HL-60 (cell line): ENCODE measurements at regions not wholly inside any gene's neighbourhood (a gene's known extent, or its start where the extent isn't known, plus 50 kb on each side); places are given as distances from the start of the nearest gene placed in this dataset.

ENCODE experiments used
- DNase-seq, 2 experiments: peaks; one replicate each; pipeline ENCODE4 v3.0.0-alpha.2; 2010 to 2020; ENCODE audit warnings: low read depth in 1 of 2, low spot score in 1 of 2
- H3K27ac ChIP-seq: fragments of 250-450 bp; sonication (Bioruptor Pico); replicated peaks from 2 replicates; pipeline ENCODE4 v1.5.1; 2020; ENCODE audit warnings: mild to moderate bottlenecking, moderate library complexity
- H3K27me3 ChIP-seq: fragments of 250-450 bp; sonication (Bioruptor Pico); 2 replicates; pipeline ENCODE4 v1.5.1; 2021; ENCODE audit warnings: mild to moderate bottlenecking, moderate library complexity; ENCODE audit not compliant: insufficient read depth, poor library complexity, severe bottlenecking
- H3K4me3 ChIP-seq: replicated peaks from 2 replicates; pipeline ENCODE4 v1.5.1; 2011; ENCODE audit warnings: mild to moderate bottlenecking, control low read depth, low read length; ENCODE audit not compliant: insufficient read depth
- CTCF ChIP-seq: IDR thresholded peaks from one replicate; pipeline ENCODE4 v1.5.1; 2011; ENCODE audit warnings: low read length, control low read depth, inconsistent platforms; ENCODE audit not compliant: insufficient read depth
- GABPA ChIP-seq: IDR thresholded peaks from 2 replicates; pipeline ENCODE4 v1.6.1; 2012; ENCODE audit warnings: low read depth
- POLR2AphosphoS5 ChIP-seq: IDR thresholded peaks from 2 replicates; pipeline ENCODE4 v1.6.1; 2012; ENCODE audit warnings: low read depth
- SPI1 ChIP-seq: IDR thresholded peaks from 2 replicates; pipeline ENCODE4 v1.6.1; 2012; ENCODE audit warnings: low read depth, mild to moderate bottlenecking, borderline replicate concordance
- TF ChIP-seq, protein P1 (sequence below): IDR thresholded peaks from 2 replicates; pipeline ENCODE4 v1.6.1; 2012; ENCODE audit warnings: low read depth; ENCODE audit not compliant: insufficient replicate concordance

DNA sequence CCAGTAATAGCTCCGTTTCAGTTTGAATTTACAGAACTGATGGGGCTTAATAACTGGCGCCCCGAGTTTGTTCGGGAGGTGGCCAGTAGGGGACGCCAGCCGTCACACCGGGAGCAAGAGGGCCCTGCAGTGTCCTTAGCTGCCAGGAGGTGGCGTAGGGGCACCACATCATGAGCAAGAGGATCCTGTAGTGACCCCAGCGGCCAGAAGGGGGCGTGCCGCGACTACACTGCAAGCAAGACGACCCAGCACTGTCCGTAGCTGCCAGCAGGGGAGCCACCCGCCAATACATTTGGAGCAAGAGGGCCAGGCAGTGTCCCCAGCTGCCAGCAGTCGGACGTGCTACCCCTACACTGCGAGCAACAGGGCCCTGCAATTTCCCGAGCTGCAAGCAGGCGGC is 663.7 kb upstream of the B3GAT1 start:
- Histone ChIP-seq H3K4me3 (no peak overlapping the region), H3K27me3 (no peaks in the 10 kb centered on the region), H3K27ac (no peak overlapping the region)
- TF ChIP-seq, protein P1, sequence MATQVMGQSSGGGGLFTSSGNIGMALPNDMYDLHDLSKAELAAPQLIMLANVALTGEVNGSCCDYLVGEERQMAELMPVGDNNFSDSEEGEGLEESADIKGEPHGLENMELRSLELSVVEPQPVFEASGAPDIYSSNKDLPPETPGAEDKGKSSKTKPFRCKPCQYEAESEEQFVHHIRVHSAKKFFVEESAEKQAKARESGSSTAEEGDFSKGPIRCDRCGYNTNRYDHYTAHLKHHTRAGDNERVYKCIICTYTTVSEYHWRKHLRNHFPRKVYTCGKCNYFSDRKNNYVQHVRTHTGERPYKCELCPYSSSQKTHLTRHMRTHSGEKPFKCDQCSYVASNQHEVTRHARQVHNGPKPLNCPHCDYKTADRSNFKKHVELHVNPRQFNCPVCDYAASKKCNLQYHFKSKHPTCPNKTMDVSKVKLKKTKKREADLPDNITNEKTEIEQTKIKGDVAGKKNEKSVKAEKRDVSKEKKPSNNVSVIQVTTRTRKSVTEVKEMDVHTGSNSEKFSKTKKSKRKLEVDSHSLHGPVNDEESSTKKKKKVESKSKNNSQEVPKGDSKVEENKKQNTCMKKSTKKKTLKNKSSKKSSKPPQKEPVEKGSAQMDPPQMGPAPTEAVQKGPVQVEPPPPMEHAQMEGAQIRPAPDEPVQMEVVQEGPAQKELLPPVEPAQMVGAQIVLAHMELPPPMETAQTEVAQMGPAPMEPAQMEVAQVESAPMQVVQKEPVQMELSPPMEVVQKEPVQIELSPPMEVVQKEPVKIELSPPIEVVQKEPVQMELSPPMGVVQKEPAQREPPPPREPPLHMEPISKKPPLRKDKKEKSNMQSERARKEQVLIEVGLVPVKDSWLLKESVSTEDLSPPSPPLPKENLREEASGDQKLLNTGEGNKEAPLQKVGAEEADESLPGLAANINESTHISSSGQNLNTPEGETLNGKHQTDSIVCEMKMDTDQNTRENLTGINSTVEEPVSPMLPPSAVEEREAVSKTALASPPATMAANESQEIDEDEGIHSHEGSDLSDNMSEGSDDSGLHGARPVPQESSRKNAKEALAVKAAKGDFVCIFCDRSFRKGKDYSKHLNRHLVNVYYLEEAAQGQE: no peak
- TF ChIP-seq SPI1: no peak
- no peak for TF ChIP-seq GABPA
- TF ChIP-seq CTCF: no peak
- TF ChIP-seq POLR2AphosphoS5: no peak
- DNase-seq: peak; percentile 28 to 58

GRCh38 chr11:135074397-135074998 is 662.5 kb upstream of the B3GAT1 start:
- no peak for DNase-seq

GRCh38 chr11:135073870-135074269 is 661.8 kb upstream of the B3GAT1 start:
- Histone ChIP-seq H3K27me3 (no peaks in the 10 kb centered on the region), H3K27ac (no peak overlapping the region), H3K4me3 (no peak overlapping the region)
- TF ChIP-seq CTCF: no peak
- TF ChIP-seq, protein P1: no peak
- no peak for TF ChIP-seq SPI1
- TF ChIP-seq GABPA: no peak
- no peak for TF ChIP-seq POLR2AphosphoS5
- no peak for DNase-seq

More at GRCh38 chr11:135074397-135074998, 662.5 kb upstream of the B3GAT1 start:
- no peak overlapping the region for H3K27ac ChIP-seq
- H3K27me3 ChIP-seq: no peaks in the 10 kb centered on the region
- no peak overlapping the region for H3K4me3 ChIP-seq
- TF ChIP-seq GABPA (no peak), SPI1 (no peak), CTCF (no peak), POLR2AphosphoS5 (no peak)
- TF ChIP-seq, protein P1: no peak
